A673 (cell line): ENCODE measurements at regions not wholly inside any gene's neighbourhood (a gene's known extent, or its start where the extent isn't known, plus 50 kb on each side); places are given as distances from the start of the nearest gene placed in this dataset.

Experiments
- BruUV-seq: library from RNA; stranded (reverse); fragments of 400-500 nt; replicated peaks from 2 replicates; lab custom pipeline; 2021; lab: Mats Ljungman, UMichigan
- CTCF ChIA-PET: fragments of 300-600 bp; sonication (Branson Sonifier 250); formaldehyde crosslinking; loops from one replicate; lab custom pipeline; 2022; ENCODE audit warnings: antibody characterized with exemption; lab: Charles Lee
- POLR2A ChIA-PET: fragments of 300-600 bp; sonication (Branson Sonifier 250); formaldehyde crosslinking; loops from one replicate; lab custom pipeline; 2022; ENCODE audit warnings: antibody characterized with exemption; ENCODE audit not compliant: low non-redundant PET; lab: Charles Lee
- DNase-seq: peaks from one replicate; pipeline ENCODE4 v3.0.0-alpha.2; 2015; ENCODE audit warnings: low spot score
- H3K27ac ChIP-seq: fragments of 200-600 bp; sonication (generic); 2 replicates; pipeline ENCODE4 v1.5.1; 2016; ENCODE audit warnings: mixed run types, low read depth, mild to moderate bottlenecking, mixed read lengths, antibody characterized with exemption, low read length; ENCODE audit not compliant: poor library complexity, severe bottlenecking
- H3K27me3 ChIP-seq: fragments of 200-600 bp; sonication (generic); replicated peaks from 2 replicates; pipeline ENCODE4 v1.6.1; 2017; ENCODE audit warnings: mixed run types, low read depth, mild to moderate bottlenecking, mixed read lengths, antibody characterized with exemption, low read length; ENCODE audit not compliant: insufficient read depth, poor library complexity
- H3K36me3 ChIP-seq: fragments of 200-600 bp; sonication (generic); 2 replicates; pipeline ENCODE4 v1.6.1; 2016; ENCODE audit warnings: mixed run types, mild to moderate bottlenecking, mixed read lengths, antibody characterized with exemption, low read length; ENCODE audit not compliant: insufficient read depth, poor library complexity, severe bottlenecking
- H3K4me1 ChIP-seq: fragments of 200-600 bp; sonication (generic); 2 replicates; pipeline ENCODE4 v1.6.1; 2017; ENCODE audit warnings: mixed run types, mild to moderate bottlenecking, mixed read lengths, antibody characterized with exemption, low read length; ENCODE audit not compliant: insufficient read depth, poor library complexity, severe bottlenecking
- H3K4me3 ChIP-seq: fragments of 200-600 bp; sonication (generic); 2 replicates; pipeline ENCODE4 v1.5.1; 2016; ENCODE audit warnings: low read depth, mixed run types, mild to moderate bottlenecking, mixed read lengths, low read length; ENCODE audit not compliant: poor library complexity, severe bottlenecking
- H3K9me3 ChIP-seq: fragments of 200-600 bp; sonication (generic); 2 replicates; pipeline ENCODE4 v1.6.1; 2016; ENCODE audit warnings: mixed run types, low read depth, mild to moderate bottlenecking, mixed read lengths, antibody characterized with exemption, low read length; ENCODE audit not compliant: poor library complexity, severe bottlenecking
- EZH2 ChIP-seq: fragments of 200-600 bp; sonication (generic); IDR thresholded peaks from 2 replicates; pipeline ENCODE4 v1.6.1; 2017; ENCODE audit warnings: borderline replicate concordance, low read depth, mild to moderate bottlenecking, mixed read lengths, antibody characterized with exemption, low read length; ENCODE audit not compliant: poor library complexity, severe bottlenecking
- intact Hi-C: fragments of 100-400 bp; cut with micrococcal nuclease; formaldehyde crosslinking; loops from one replicate; pipeline ENCODE4 v1.10.0; 2022; ENCODE audit not compliant: unreplicated experiment
- TF ChIP-seq, protein P1 (sequence below): fragments of 300-800, 200-600 bp; sonication (generic); conservative IDR thresholded peaks from 2 replicates; pipeline ENCODE4 v1.5.1; 2017; ENCODE audit warnings: low read depth, mild to moderate bottlenecking, antibody characterized with exemption, low read length, moderate library complexity, mixed read lengths

DNA sequence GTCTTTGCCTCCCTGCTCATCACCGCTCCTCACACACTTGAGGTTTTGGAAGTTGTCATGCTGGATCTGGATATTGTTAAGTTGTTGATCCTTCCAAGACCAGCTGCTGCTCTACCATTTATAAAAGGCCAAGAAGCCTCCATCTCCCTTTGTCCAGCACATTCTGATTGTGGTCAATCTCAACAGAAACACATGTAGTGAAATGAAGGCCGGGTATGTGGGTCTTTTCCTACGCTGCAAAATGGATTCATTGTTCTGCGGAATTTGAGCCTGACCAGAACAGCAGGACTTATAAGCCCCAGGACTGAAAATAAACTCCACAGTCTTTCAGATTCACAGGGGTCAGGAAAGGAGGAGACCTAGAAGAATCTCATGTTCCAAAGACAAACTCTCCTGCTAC lies 238.4 kb downstream of the CMPK2 start:
- intact Hi-C loops: no loop called here
- Histone ChIP-seq H3K4me1 (no peaks in the 10 kb centered on the region), H3K9me3 (no peaks in the 10 kb centered on the region), H3K4me3 (no peak overlapping the region), H3K36me3 (no peaks in the 10 kb centered on the region), H3K27me3 (no peaks in the 10 kb centered on the region), H3K27ac (no peak overlapping the region)
- no peak for DNase-seq
- ChIA-PET POLR2A (no interaction called here), CTCF (no interaction called here)
- TF ChIP-seq, protein P1, sequence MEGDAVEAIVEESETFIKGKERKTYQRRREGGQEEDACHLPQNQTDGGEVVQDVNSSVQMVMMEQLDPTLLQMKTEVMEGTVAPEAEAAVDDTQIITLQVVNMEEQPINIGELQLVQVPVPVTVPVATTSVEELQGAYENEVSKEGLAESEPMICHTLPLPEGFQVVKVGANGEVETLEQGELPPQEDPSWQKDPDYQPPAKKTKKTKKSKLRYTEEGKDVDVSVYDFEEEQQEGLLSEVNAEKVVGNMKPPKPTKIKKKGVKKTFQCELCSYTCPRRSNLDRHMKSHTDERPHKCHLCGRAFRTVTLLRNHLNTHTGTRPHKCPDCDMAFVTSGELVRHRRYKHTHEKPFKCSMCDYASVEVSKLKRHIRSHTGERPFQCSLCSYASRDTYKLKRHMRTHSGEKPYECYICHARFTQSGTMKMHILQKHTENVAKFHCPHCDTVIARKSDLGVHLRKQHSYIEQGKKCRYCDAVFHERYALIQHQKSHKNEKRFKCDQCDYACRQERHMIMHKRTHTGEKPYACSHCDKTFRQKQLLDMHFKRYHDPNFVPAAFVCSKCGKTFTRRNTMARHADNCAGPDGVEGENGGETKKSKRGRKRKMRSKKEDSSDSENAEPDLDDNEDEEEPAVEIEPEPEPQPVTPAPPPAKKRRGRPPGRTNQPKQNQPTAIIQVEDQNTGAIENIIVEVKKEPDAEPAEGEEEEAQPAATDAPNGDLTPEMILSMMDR: no peak
- no peak for TF ChIP-seq EZH2
- no TSS peak for BruUV-seq

DNA sequence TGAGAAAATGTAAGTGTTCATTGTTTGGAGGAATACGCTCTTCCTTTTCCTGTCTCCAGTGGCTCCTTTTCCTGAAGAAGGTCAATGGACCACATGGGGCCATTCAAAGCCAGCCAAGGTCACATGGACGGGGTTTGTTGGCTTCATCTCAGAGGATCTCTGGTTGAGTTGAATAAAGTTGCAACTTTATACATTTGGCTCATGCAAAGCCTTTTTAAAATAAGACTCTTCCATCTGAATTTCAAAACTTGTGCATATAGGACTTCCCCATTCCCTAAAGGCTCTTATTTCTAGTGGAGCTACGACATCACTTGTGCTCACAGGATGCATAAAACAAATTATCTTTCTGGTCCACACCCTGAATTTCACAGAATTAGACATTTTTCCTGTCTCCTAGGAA lies 235.5 kb downstream of the CMPK2 start:
- Histone ChIP-seq H3K4me3 (no peak overlapping the region), H3K27ac (no peak overlapping the region), H3K4me1 (no peaks in the 10 kb centered on the region), H3K36me3 (no peaks in the 10 kb centered on the region), H3K27me3 (no peaks in the 10 kb centered on the region), H3K9me3 (no peaks in the 10 kb centered on the region)
- ChIA-PET POLR2A (no interaction called here), CTCF (no interaction called here)
- BruUV-seq: no TSS peak
- intact Hi-C loops: no loop called here
- no peak for DNase-seq
- TF ChIP-seq EZH2: no peak
- TF ChIP-seq, protein P1: no peak

DNA sequence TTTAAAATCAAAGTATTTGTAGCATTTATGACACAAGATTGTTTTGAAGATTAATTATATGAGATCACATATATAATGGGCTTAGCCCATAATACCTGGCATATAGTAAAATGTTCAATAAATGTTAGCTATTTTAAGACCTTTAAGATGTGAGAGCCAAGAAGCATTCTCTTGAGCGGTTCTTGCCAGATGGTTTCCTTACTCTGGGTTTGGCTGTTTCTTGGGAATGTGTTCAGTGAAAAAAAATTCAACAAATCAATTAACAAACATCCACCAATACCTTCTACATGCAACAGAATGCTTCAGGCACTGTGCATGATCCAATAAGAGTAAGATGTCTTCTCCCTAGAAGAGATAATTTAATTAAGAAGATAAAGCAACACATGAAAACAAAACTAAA lies 230.4 kb downstream of the CMPK2 start:
- CTCF ChIA-PET: no interaction called here
- no TSS peak for BruUV-seq
- Histone ChIP-seq H3K27me3 (no peaks in the 10 kb centered on the region), H3K4me1 (peaks cover 31% of the 10 kb centered on the region), H3K36me3 (no peaks in the 10 kb centered on the region), H3K4me3 (no peak overlapping the region), H3K27ac (no peak overlapping the region), H3K9me3 (no peaks in the 10 kb centered on the region)
- no peak for DNase-seq
- intact Hi-C loops: no loop called here
- POLR2A ChIA-PET: no interaction called here
- TF ChIP-seq, protein P1: no peak
- no peak for TF ChIP-seq EZH2
